A673 (cell line): ENCODE measurements at regions not wholly inside any gene's neighbourhood (a gene's known extent, or its start where the extent isn't known, plus 50 kb on each side); places are given as distances from the start of the nearest gene placed in this dataset.

Experiments used
- EZH2 ChIP-seq: fragments of 200-600 bp; sonication (generic); IDR thresholded peaks from 2 replicates; pipeline ENCODE4 v1.6.1; 2017; ENCODE audit warnings: borderline replicate concordance, low read depth, mild to moderate bottlenecking, mixed read lengths, antibody characterized with exemption, low read length; ENCODE audit not compliant: poor library complexity, severe bottlenecking
- TF ChIP-seq, protein P1 (sequence below): fragments of 300-800, 200-600 bp; sonication (generic); conservative IDR thresholded peaks from 2 replicates; pipeline ENCODE4 v1.5.1; 2017; ENCODE audit warnings: low read depth, mild to moderate bottlenecking, antibody characterized with exemption, low read length, moderate library complexity, mixed read lengths

- TF ChIP-seq, protein P1, sequence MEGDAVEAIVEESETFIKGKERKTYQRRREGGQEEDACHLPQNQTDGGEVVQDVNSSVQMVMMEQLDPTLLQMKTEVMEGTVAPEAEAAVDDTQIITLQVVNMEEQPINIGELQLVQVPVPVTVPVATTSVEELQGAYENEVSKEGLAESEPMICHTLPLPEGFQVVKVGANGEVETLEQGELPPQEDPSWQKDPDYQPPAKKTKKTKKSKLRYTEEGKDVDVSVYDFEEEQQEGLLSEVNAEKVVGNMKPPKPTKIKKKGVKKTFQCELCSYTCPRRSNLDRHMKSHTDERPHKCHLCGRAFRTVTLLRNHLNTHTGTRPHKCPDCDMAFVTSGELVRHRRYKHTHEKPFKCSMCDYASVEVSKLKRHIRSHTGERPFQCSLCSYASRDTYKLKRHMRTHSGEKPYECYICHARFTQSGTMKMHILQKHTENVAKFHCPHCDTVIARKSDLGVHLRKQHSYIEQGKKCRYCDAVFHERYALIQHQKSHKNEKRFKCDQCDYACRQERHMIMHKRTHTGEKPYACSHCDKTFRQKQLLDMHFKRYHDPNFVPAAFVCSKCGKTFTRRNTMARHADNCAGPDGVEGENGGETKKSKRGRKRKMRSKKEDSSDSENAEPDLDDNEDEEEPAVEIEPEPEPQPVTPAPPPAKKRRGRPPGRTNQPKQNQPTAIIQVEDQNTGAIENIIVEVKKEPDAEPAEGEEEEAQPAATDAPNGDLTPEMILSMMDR: no peak
- no peak for TF ChIP-seq EZH2
Observed at GRCh38 chr14:61616524-61617185, 78.7 kb upstream of the HIF1A start.
